Upper lobe of left lung (tissue), 4 donors: ENCODE measurements at regions not wholly inside any gene's neighbourhood (a gene's known extent, or its start where the extent isn't known, plus 50 kb on each side); places are given as distances from the start of the nearest gene placed in this dataset.

Experiments used
- POLR2A ChIP-seq, 4 donors: fragments of 450-650 bp; IDR thresholded peaks; one replicate each; pipeline ENCODE4 v1.5.1; 2016 to 2017; ENCODE audit warnings: antibody characterized with exemption in 4 of 4, mild to moderate bottlenecking in 2 of 4
- TF ChIP-seq, protein P1 (sequence below), 6 experiments: fragments of 450-650 bp in 4 of 6; fragments of 200-600 bp in 2 of 6; sonication (generic) in 2 of 6; IDR thresholded peaks; one replicate each; pipeline ENCODE4 v1.5.1; 2016 to 2019; ENCODE audit warnings: antibody characterized with exemption in 6 of 6

- TF ChIP-seq, protein P1, sequence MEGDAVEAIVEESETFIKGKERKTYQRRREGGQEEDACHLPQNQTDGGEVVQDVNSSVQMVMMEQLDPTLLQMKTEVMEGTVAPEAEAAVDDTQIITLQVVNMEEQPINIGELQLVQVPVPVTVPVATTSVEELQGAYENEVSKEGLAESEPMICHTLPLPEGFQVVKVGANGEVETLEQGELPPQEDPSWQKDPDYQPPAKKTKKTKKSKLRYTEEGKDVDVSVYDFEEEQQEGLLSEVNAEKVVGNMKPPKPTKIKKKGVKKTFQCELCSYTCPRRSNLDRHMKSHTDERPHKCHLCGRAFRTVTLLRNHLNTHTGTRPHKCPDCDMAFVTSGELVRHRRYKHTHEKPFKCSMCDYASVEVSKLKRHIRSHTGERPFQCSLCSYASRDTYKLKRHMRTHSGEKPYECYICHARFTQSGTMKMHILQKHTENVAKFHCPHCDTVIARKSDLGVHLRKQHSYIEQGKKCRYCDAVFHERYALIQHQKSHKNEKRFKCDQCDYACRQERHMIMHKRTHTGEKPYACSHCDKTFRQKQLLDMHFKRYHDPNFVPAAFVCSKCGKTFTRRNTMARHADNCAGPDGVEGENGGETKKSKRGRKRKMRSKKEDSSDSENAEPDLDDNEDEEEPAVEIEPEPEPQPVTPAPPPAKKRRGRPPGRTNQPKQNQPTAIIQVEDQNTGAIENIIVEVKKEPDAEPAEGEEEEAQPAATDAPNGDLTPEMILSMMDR (IDR thresholded peaks at IDR 0.05) = no peak
- no peak for TF ChIP-seq POLR2A (IDR thresholded peaks at IDR 0.05)
Measured at GRCh38 chr12:125382926-125383325, 317.7 kb downstream of the AACS start.
